Suprapubic skin (tissue), 3 donors: ENCODE measurements at regions not wholly inside any gene's neighbourhood (a gene's known extent, or its start where the extent isn't known, plus 50 kb on each side); places are given as distances from the start of the nearest gene placed in this dataset.

Experiments
- POLR2A ChIP-seq, 2 donors: fragments of 450-650 bp; IDR thresholded peaks; one replicate each; pipeline ENCODE4 v1.6.1; 2017; ENCODE audit warnings: antibody characterized with exemption in 2 of 2, mild to moderate bottlenecking in 2 of 2, moderate library complexity in 2 of 2
- TF ChIP-seq, protein P1 (sequence below), 2 donors: fragments of 200-600 bp in 1 of 2; fragments of 450-650 bp in 1 of 2; sonication (generic) in 1 of 2; IDR thresholded peaks; one replicate each; pipeline ENCODE4 v1.5.1; 2016 to 2019; ENCODE audit warnings: antibody characterized with exemption in 2 of 2, mild to moderate bottlenecking in 1 of 2, moderate library complexity in 1 of 2

GRCh38 chr5:93956006-93956405, 214.6 kb upstream of the POU5F2 start:
- TF ChIP-seq, protein P1, sequence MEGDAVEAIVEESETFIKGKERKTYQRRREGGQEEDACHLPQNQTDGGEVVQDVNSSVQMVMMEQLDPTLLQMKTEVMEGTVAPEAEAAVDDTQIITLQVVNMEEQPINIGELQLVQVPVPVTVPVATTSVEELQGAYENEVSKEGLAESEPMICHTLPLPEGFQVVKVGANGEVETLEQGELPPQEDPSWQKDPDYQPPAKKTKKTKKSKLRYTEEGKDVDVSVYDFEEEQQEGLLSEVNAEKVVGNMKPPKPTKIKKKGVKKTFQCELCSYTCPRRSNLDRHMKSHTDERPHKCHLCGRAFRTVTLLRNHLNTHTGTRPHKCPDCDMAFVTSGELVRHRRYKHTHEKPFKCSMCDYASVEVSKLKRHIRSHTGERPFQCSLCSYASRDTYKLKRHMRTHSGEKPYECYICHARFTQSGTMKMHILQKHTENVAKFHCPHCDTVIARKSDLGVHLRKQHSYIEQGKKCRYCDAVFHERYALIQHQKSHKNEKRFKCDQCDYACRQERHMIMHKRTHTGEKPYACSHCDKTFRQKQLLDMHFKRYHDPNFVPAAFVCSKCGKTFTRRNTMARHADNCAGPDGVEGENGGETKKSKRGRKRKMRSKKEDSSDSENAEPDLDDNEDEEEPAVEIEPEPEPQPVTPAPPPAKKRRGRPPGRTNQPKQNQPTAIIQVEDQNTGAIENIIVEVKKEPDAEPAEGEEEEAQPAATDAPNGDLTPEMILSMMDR (IDR thresholded peaks at IDR 0.05) = no peak
- no peak for TF ChIP-seq POLR2A (IDR thresholded peaks at IDR 0.05)
